ENCODE measurements at regions not wholly inside any gene's neighbourhood (a gene's known extent, or its start where the extent isn't known, plus 50 kb on each side); places are given as distances from the start of the nearest gene placed in this dataset.

DNA sequence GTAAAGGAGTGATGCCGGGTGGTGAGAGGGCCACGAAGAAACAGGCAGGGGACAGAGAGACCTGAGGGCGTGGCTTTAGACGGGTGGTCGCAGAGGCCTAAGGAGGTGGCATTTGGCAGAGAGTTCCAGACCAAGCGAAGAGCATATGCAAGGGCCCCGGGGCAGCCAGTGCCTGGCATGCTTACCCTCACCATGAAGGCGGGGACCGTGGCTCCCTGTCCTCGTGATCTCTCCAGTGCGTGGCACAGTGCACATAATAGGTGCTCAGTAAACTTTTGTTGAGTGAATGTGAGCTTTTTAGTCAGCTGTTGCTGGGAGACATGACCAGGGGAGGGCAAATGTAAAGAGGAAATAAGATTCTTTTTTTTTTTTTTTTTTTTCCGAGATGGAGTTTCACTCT lies 245.6 kb upstream of the GSE1 start:
- Histone ChIP-seq H4K20me1 (ENCODE audit: insufficient read depth, poor library complexity, severe bottlenecking) (no peaks in the 10 kb centered on the region), H3K36me3 (replicated peaks; ENCODE audit: insufficient read depth, low read depth) (no peaks in the 10 kb centered on the region), H3K9me3 (ENCODE audit: low read depth) (no peaks in the 10 kb centered on the region), H3K79me2 (peaks cover 9% of the 10 kb centered on the region), H3K4me3 (no peak overlapping the region), H3K27me3 (no peaks in the 10 kb centered on the region), H3K27ac (peak overlapping the region; percentile 89), H2AFZ (no peak overlapping the region), H3K9me2 (replicated peaks; ENCODE audit: insufficient read depth) (no peaks in the 10 kb centered on the region), H3K4me2 (no peak overlapping the region), H3K4me1 (ENCODE audit: insufficient read depth) (peaks cover 47% of the 10 kb centered on the region)
- 95% methylated on average over 12 of the region's 12 CpGs for WGBS (ENCODE audit: low lambda C conversion rate, missing lambda C conversion rate)
- DNase-seq (ENCODE audit: low spot score) = no peak
- TF ChIP-seq EZH2phosphoT487 (IDR thresholded peaks at IDR 0.05; ENCODE audit: low read depth, severe bottlenecking, unreplicated experiment) (no peak), CTCF (IDR thresholded peaks at IDR 0.05; ENCODE audit: poor library complexity) (no peak), EZH2 (IDR thresholded peaks at IDR 0.05; ENCODE audit: borderline replicate concordance) (no peak)

DNA sequence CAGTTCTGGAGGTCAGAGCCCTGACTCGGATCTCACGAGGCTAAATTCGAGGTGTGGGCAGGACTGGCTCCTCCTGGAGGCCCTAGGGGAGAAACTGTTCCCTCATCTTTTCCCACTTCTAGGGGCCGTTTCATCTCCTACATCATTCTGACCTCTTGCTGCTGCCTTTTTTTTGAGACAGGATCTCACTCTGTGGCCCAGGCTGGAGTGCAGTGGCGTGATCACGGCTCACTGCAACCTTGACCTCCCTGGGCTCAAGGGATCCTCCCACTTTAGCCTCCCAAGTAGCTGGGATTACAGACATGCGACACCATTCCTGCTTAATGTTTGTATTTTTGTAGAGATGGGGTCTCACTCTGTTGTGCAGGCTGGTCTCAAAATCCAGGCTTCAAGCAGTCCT lies 244.1 kb upstream of the GSE1 start:
- no peaks in the 10 kb centered on the region for H3K9me2 ChIP-seq (replicated peaks; ENCODE audit: insufficient read depth)
- H2AFZ ChIP-seq = no peak overlapping the region
- 93% methylated on average over 7 of the region's 7 CpGs for WGBS (ENCODE audit: low lambda C conversion rate, missing lambda C conversion rate)
- no peaks in the 10 kb centered on the region for H3K27me3 ChIP-seq
- H3K4me2 ChIP-seq = no peak overlapping the region
- no peak overlapping the region for H3K27ac ChIP-seq
- no peaks in the 10 kb centered on the region for H3K36me3 ChIP-seq (replicated peaks; ENCODE audit: insufficient read depth, low read depth)
- H3K79me2 ChIP-seq = peaks cover 3% of the 10 kb centered on the region
- no peak overlapping the region for H3K4me3 ChIP-seq
- no peaks in the 10 kb centered on the region for H3K9me3 ChIP-seq (ENCODE audit: low read depth)
- no peak for TF ChIP-seq CTCF (IDR thresholded peaks at IDR 0.05; ENCODE audit: poor library complexity)
- no peak for TF ChIP-seq EZH2phosphoT487 (IDR thresholded peaks at IDR 0.05; ENCODE audit: low read depth, severe bottlenecking, unreplicated experiment)
- no peak for TF ChIP-seq EZH2 (IDR thresholded peaks at IDR 0.05; ENCODE audit: borderline replicate concordance)
- H3K4me1 ChIP-seq (ENCODE audit: insufficient read depth) = peaks cover 44% of the 10 kb centered on the region
- DNase-seq (ENCODE audit: low spot score) = no peak
- no peaks in the 10 kb centered on the region for H4K20me1 ChIP-seq (ENCODE audit: insufficient read depth, poor library complexity, severe bottlenecking)

DNA sequence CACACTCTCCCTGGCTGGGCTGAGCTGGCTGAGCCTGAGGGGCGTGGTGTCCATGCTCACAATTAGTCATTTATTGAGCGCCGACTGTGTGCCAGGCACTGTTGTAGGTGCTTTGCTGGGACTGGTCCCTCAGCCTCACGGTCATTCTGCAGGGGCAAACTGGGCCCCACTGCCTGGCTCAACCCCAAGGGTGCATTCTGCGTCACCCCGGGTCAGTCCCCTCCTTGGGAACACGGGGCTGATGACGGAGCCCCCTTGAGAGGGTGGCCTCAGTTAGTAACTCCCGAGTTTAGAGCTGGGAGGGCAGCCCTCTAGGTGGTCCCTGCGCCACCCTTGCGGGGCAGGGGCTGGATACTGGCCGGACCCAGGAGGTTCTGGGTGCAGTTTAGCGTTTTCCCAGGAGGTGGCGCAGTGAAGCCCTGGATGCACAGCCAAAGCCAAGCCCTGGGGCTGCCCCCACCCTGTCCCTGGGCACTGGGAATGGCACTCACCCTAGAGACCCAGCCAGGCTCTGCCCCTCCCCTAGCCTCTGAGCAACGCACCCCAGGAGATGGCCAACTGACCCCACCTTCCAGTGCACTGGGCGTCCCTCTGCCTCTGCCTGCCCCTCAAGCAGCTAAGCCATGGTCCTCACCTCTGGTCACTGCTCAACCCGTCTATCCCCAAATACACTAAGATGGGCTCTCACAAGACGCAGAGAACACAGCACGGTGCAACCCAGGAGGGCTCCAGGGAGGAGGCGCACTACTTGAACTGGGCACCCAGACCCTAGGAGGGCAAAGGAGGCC lies 243.2 kb upstream of the GSE1 start:
- DNase-seq (ENCODE audit: low spot score) = peak; percentile 61
- 61% methylated on average over 20 of the region's 20 CpGs for WGBS (ENCODE audit: low lambda C conversion rate, missing lambda C conversion rate)
- Histone ChIP-seq H3K4me1 (ENCODE audit: insufficient read depth) (peaks cover 35% of the 10 kb centered on the region), H3K27ac (peak overlapping the region; percentile 40), H3K9me3 (ENCODE audit: low read depth) (no peaks in the 10 kb centered on the region), H3K27me3 (no peaks in the 10 kb centered on the region), H3K9me2 (replicated peaks; ENCODE audit: insufficient read depth) (no peaks in the 10 kb centered on the region), H3K4me3 (no peak overlapping the region), H3K4me2 (no peak overlapping the region), H4K20me1 (ENCODE audit: insufficient read depth, poor library complexity, severe bottlenecking) (no peaks in the 10 kb centered on the region), H2AFZ (no peak overlapping the region), H3K36me3 (replicated peaks; ENCODE audit: insufficient read depth, low read depth) (no peaks in the 10 kb centered on the region), H3K79me2 (peaks cover 3% of the 10 kb centered on the region)
- TF ChIP-seq EZH2phosphoT487 (IDR thresholded peaks at IDR 0.05; ENCODE audit: low read depth, severe bottlenecking, unreplicated experiment) (no peak), CTCF (IDR thresholded peaks at IDR 0.05; ENCODE audit: poor library complexity) (peak; percentile 61), EZH2 (IDR thresholded peaks at IDR 0.05; ENCODE audit: borderline replicate concordance) (no peak)

Measured in hepatocyte (in vitro differentiated cells).